Amniotic stem cell (primary cell): ENCODE measurements at regions not wholly inside any gene's neighbourhood (a gene's known extent, or its start where the extent isn't known, plus 50 kb on each side); places are given as distances from the start of the nearest gene placed in this dataset.

Experiments used
- DNase-seq: peaks from one replicate; lab custom pipeline; 2025; lab: John Stamatoyannopoulos, UW

DNA sequence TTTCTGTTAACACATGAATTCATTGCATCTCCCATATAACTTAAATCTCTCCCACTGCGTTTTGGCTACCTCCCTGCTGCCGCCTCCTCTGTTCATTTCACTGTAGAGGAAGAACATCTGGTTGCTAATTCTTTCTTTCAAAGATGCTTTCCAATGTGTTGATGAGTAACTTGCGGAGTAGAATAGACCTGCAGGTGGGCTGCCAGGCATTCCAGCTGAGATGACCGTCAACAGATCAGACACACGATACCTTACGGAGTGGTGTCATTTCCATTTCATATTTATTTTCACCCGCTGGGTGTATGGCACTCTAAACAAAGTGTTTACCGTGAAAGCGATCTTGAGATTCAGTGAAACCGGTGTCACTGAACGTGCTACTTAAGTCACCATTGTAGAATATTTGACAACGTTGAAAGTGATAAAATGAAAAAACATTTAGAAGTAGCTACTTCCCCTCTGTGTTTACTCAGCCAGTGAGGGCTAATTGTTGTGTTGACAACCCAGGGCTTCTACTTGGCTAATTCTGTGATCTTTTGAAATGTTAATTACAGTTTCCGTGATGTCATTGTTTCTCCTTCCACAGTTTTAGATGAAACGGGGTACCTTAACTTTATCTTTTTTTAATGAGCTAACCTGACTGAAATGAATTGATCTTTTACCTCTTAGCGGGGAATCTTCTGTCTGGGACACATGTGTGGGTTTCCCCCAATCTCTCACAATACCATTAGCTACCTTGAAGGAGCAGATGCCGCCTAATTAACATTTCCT is 228.5 kb upstream of the ARGLU1 start:
- DNase-seq: no peak

DNA sequence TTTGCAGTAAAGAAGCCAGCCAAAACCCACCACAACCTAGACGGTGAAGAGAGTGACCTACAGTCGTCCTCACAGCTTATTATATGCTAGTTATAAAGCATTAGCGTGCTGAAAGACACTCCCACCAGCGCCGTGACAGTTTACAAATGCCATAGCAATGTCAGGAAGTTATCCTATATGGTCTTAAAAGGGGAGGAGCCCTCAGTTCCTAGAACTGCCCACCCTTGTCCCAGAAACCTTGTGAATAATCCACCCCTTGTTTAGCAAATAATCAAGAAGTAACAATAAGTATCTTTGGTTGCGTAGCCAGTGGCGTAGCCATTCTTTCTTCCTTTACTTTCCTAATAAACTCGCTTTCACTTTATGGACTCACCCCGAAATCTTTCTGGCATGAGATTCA is 227.9 kb upstream of the ARGLU1 start:
- no peak for DNase-seq

DNA sequence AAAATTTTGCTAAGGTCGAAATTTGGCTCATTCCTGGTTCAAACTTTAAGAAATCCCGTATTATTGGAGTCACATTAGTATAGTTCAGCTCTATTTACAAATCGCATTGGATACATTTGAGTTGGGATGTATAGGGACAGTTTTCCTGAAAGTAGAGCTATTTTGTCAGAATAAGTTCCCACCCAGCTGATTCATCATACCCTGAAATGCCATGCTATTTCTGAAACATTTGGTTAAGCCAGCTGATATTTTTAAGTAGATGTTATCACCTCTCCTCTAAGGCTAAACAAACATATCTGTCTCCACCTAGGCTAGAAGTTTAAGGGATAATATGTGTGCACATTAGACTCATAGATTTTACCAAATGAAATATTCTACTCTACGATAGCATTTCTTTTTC is 226.2 kb upstream of the ARGLU1 start:
- peak; percentile 10 for DNase-seq

- DNase-seq: no peak
These were observed 222.0 kb upstream of the ARGLU1 start for GRCh38 chr13:106789911-106790310.

DNA sequence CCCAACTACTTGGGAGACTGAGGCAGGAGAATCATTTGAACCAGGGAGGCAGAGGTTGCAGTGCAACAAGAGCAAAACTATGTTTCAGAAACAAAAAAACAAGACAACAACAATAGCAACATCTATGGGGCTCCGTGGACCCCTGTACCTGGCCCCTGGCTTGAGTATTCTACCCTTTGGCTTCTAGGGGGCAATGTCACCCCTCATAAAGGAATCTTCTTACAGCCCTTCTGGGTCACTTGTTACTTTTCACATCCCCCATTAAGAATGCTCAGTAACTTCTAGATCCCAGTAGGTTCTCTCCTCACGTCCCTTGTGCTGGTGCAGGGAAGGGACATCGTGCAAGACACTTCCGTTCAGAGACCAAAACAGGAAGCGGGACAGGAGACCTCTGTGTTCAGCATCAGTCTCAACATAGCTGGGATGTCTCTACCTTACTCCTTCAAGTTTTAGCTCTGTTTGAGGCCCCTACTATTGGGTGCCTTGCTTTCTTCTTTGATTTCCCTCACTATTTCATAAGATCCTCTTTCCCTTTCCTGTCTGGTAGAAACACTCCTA is 218.1 kb upstream of the ARGLU1 start:
- no peak for DNase-seq

GRCh38 chr13:106774621-106775020 is 206.7 kb upstream of the ARGLU1 start:
- DNase-seq: no peak

DNA sequence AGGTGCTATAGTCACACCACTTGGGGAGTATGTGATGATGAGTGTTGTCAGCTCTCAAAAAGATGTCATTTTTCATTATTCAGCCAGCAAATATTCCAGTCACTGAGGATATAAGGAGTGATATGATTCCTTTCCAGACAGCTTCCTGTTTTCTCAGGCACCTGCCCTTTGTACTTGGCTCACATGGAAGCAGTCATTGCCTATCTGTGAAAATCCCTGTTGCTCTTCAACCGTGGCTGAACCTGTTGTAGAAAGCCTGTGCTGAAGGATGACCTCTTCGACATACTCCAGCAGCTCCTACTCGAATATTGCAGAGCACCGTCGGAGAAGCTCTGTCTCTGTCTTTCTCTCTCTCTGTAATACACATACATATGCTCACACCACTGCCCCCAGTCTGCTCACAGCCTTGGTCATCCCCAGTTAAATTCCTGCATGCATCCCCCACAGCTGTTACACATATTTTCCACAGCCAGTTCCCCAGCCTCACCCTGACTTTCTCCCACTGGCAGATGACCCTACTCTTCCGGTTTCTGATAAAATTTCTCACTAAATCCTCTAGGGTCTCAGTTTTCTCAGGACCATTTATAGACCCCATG is 204.2 kb upstream of the ARGLU1 start:
- DNase-seq: no peak

GRCh38 chr13:106768991-106769390 is 201.1 kb upstream of the ARGLU1 start:
- DNase-seq: no peak

DNA sequence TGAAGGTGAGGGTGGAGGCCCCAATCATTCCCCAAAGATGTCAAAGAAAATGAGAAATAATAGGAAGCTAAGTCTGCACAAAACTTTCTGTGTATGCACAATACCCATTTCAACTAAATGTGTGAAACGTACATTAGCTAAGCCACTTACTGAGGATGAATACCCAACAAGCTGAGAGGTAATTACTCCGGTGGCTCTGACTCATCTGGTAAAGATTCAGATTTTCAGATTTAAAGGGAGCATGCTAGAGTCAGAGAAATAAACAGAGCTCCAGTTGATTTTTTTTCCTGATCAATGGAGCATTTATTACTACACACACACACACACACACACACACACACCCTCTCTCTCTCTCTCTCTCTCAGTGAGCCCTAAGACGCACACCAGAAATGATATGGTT is 194.8 kb upstream of the ARGLU1 start:
- DNase-seq: no peak

DNA sequence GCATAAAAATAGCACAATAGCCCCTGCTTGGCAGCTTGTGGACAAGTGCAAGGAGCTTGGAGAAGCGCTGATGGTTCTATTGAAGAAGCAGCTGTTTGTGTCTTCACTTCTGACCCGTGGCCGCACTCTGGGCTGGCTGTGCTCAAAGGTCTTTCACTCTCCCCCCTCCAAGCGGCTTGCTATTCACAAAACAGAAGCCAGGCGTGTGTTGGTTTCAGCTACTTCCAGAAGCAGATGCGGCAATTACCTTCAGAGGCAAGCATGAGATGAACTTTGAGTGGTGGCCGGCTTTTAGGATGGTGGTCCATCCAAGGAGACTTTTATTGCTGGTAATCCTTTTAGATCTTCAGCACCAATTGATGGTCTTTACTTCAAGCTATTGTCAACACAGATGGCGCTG is 188.5 kb upstream of the ARGLU1 start:
- no peak for DNase-seq

GRCh38 chr13:106755542-106755941 is 187.6 kb upstream of the ARGLU1 start:
- DNase-seq: no peak

DNA sequence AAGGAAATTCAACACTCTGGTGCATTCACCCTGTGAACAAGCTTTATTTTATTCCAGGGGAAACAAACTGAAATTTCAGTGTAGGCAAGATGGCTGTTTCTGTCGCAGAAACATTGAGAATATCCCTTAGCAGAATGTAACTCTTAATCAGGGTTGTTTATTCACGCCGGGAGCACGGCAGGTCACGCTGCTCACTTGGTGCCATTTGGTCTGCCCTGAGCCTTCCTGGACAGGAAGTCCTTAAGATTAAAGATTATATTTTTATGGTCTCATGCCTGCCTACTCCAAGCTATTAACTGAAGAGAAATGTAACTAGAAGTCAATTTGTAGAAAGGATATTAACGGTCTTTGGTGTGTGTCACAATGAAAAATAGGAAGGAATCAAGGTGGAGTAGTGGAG is 185.3 kb upstream of the ARGLU1 start:
- DNase-seq: no peak

- DNase-seq: no peak
These were observed 184.7 kb upstream of the ARGLU1 start for GRCh38 chr13:106752584-106753170.

DNA sequence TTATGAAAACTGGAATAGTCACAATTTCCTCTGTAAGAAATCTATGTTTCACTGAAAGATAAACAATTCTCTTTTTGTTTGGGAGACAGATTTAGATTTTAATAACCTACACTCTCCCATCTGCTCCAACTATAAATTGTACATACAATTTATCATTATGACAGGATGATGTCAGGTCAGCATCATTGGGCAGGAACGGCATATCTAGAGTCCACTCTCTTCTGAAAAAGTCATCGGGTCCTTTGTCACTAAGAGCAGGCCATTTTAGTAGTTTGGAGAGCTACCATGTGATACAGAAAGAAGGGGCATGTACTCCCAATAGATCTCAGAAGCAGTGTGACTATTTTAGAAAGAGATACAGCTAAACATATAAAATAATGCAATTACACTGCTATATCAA is 180.8 kb upstream of the ARGLU1 start:
- DNase-seq: no peak

GRCh38 chr13:106744516-106744915 is 176.6 kb upstream of the ARGLU1 start:
- DNase-seq: no peak

- no peak for DNase-seq
These were observed 170.3 kb upstream of the ARGLU1 start for GRCh38 chr13:106738186-106738678.

DNA sequence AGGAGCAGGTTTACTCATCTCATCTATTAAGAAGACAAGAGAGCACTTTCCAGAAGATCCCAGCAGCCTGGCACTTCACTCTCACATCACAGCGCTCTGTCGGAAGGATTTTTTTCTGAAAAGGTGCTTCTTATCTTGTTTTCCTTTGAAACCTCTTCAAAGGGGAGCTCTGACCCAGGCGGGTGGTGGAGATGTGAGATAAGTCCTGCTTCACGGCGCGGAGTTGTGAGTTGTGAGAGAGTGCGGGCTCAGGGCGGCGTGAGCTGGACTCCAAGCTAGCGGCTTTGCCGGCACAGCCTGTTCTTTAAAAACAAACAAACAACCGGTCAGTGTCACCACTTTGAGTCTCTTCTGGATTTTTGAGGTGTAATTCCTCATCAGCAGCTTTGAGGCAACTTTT is 169.0 kb upstream of the ARGLU1 start:
- no peak for DNase-seq

GRCh38 chr13:106734198-106734597 is 166.3 kb upstream of the ARGLU1 start:
- DNase-seq: no peak

DNA sequence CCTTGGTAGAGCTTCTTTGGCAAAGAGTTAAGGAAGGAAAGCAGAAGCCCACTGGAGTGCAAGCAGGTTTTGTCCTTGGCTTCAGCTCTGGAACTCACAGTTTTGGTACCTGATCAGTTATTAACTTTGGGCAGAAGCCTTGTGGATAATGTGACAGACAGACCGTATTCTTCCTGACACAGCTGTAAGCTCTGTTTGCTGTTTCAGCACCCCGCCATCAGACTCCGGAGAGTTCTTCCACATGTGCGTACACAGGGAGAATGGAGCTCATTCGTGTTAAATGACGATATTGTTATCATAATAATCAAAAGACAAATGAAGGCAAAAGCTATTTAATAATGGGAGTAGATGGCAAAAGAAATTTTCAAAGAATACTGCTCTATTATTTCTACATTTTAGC is 155.1 kb upstream of the ARGLU1 start:
- no peak for DNase-seq

- DNase-seq: no peak
These were observed 154.7 kb upstream of the ARGLU1 start for GRCh38 chr13:106722620-106723019.

DNA sequence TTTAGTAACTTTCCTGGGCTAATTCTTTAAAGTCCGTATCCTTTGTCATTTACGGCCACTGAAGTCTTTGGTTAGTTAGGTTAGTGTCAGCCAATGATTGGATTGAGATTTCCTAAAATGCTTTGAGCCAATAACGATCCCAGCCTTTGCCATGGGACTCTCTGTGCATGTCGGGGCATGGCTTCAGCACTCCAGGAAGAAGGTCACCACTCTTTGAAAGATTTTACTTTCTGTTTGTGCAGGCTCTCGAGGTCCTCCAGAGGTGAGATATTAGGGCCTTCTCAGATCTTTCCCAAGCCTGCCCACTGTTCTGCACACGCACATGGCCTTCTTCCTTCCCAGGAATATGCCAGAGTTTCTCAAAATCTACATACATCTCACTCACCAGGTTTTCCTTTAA is 153.7 kb upstream of the ARGLU1 start:
- no peak for DNase-seq

DNA sequence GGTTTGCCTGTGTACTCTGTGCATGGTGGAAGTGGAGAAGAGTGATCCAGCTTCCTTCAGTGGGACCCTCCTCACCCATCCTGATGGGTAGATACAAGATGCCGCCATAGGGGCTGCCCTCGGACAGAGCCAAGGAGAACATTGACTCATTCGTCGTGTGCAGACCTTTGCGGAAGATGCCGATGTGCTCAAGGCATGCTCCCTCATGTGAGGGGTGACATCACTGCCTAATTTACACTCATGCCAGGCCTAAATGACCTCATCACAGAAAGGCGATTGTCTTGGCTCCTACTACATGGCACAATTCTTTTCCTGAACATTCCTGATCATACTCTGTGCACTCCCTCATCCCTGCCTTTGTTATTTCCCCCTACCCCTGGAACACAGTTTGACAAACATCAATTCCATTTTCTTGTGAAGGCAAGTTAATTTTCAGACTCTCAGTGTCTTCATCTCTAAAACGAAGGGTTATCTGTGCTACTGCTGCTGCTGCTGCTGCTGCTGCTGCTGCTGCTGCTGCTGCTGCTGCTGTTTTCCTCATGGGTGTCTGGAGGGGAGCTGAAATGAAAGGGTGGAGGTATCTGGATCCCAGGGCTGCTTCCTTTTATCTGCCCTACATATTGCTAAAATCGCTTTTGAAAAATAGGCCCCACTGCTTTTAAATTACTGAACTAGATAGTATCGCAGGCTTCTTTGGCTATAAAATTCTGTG is 146.5 kb upstream of the ARGLU1 start:
- DNase-seq: no peak
